GM18498 (cell line): ENCODE measurements at regions not wholly inside any gene's neighbourhood (a gene's known extent, or its start where the extent isn't known, plus 50 kb on each side); places are given as distances from the start of the nearest gene placed in this dataset.

Source experiments
- ATAC-seq: cut with Tn5 transposase; IDR thresholded peaks from one replicate; pipeline ENCODE4 v1.9.1; 2021; ENCODE audit warnings: mild to moderate bottlenecking, moderate library complexity; ENCODE audit not compliant: unreplicated experiment

GRCh38 chr2:64361151-64361938 lies 92.6 kb upstream of the LGALSL start:
- ATAC-seq: no peak

- no peak for ATAC-seq
Observed at GRCh38 chr2:64362562-64363026, 91.4 kb upstream of the LGALSL start.

- no peak for ATAC-seq
Observed at GRCh38 chr2:64363140-64363539, 90.8 kb upstream of the LGALSL start.

- no peak for ATAC-seq
Observed at GRCh38 chr2:64363848-64364247, 90.1 kb upstream of the LGALSL start.

- no peak for ATAC-seq
Observed at GRCh38 chr2:64367444-64368232, 86.3 kb upstream of the LGALSL start.

GRCh38 chr2:64369706-64370105 lies 84.3 kb upstream of the LGALSL start:
- ATAC-seq: no peak

- no peak for ATAC-seq
Observed at GRCh38 chr2:64371727-64372126, 82.2 kb upstream of the LGALSL start.

GRCh38 chr2:64374686-64375085 lies 79.3 kb upstream of the LGALSL start:
- no peak for ATAC-seq

- no peak for ATAC-seq
Observed at GRCh38 chr2:64376926-64377325, 77.0 kb upstream of the LGALSL start.

- no peak for ATAC-seq
Observed at GRCh38 chr2:64379186-64379585, 74.8 kb upstream of the LGALSL start.

- no peak for ATAC-seq
Observed at GRCh38 chr2:64380853-64381527, 73.0 kb upstream of the LGALSL start.

GRCh38 chr2:64383016-64383591 lies 70.9 kb upstream of the LGALSL start:
- ATAC-seq: no peak

- no peak for ATAC-seq
Observed at GRCh38 chr2:64383881-64384280, 70.1 kb upstream of the LGALSL start.

- no peak for ATAC-seq
Observed at GRCh38 chr2:64386676-64387075, 67.3 kb upstream of the LGALSL start.

- ATAC-seq: no peak
Observed at GRCh38 chr2:64390586-64390985, 63.4 kb upstream of the LGALSL start.

- ATAC-seq: no peak
Observed at GRCh38 chr2:64391424-64391823, 62.5 kb upstream of the LGALSL start.

GRCh38 chr2:64391940-64392339 lies 62.0 kb upstream of the LGALSL start:
- no peak for ATAC-seq

GRCh38 chr2:64392529-64392928 lies 61.4 kb upstream of the LGALSL start:
- ATAC-seq: no peak

- ATAC-seq: no peak
Observed at GRCh38 chr2:64393383-64394010, 60.5 kb upstream of the LGALSL start.

- no peak for ATAC-seq
Observed at GRCh38 chr2:64394153-64394552, 59.8 kb upstream of the LGALSL start.

GRCh38 chr2:64396001-64396400 lies 58.0 kb upstream of the LGALSL start:
- ATAC-seq: no peak
